Liver (tissue), 8 donors: ENCODE measurements at regions not wholly inside any gene's neighbourhood (a gene's known extent, or its start where the extent isn't known, plus 50 kb on each side); places are given as distances from the start of the nearest gene placed in this dataset.

ENCODE experiments used
- DNase-seq: peaks from one replicate; pipeline ENCODE4 v3.0.0-alpha.2; 2017; ENCODE audit warnings: low spot score
- H3K27ac ChIP-seq, 2 donors: one replicate each; pipeline ENCODE4 v1.7.0; 2013; ENCODE audit warnings: inconsistent platforms in 2 of 2, low read length in 2 of 2, control low read depth in 1 of 2, low read depth in 1 of 2, mild to moderate bottlenecking in 1 of 2
- H3K27me3 ChIP-seq, 4 donors: one replicate each; pipeline versions ENCODE4 v1.6.1 to v1.7.0; 2013; ENCODE audit warnings: low read length in 3 of 4, inconsistent platforms in 1 of 4, mild to moderate bottlenecking in 1 of 4, moderate library complexity in 1 of 4; ENCODE audit not compliant: control insufficient read depth in 4 of 4, insufficient read depth in 4 of 4
- H3K36me3 ChIP-seq, 4 donors: one replicate each; pipeline versions ENCODE4 v1.6.1 to v1.7.0; 2013; ENCODE audit warnings: low read length in 3 of 4, mild to moderate bottlenecking in 3 of 4, low read depth in 1 of 4, moderate library complexity in 1 of 4; ENCODE audit not compliant: control insufficient read depth in 4 of 4, insufficient read depth in 3 of 4
- H3K4me1 ChIP-seq, 4 donors: one replicate each; pipeline versions ENCODE4 v1.6.1 to v1.7.0; 2013; ENCODE audit warnings: low read length in 3 of 4, mild to moderate bottlenecking in 3 of 4, moderate library complexity in 1 of 4; ENCODE audit not compliant: control insufficient read depth in 4 of 4, insufficient read depth in 4 of 4
- H3K4me3 ChIP-seq, 3 donors: one replicate each; pipeline versions ENCODE4 v1.6.1 to v1.7.0; 2013; ENCODE audit warnings: low read length in 3 of 3, control low read depth in 1 of 3, low read depth in 1 of 3, mild to moderate bottlenecking in 1 of 3
- H3K9ac ChIP-seq, 2 donors: one replicate each; pipeline ENCODE4 v1.7.0; 2013; ENCODE audit warnings: low read length in 2 of 2, mild to moderate bottlenecking in 2 of 2, moderate library complexity in 2 of 2, control low read depth in 1 of 2, low read depth in 1 of 2
- H3K9me3 ChIP-seq, 4 donors: one replicate each; pipeline versions ENCODE4 v1.6.1 to v1.7.0; 2013; ENCODE audit warnings: low read length in 3 of 4; ENCODE audit not compliant: control insufficient read depth in 4 of 4
- ATF3 ChIP-seq: IDR thresholded peaks from 2 replicates; pipeline ENCODE4 v1.6.1; 2016; ENCODE audit warnings: antibody characterized with exemption
- CTCF ChIP-seq: fragments of 150-350 bp; IDR thresholded peaks from 2 replicates; pipeline ENCODE4 v1.5.1; 2017; ENCODE audit warnings: improper control_type of control experiment, low read depth, low read length; ENCODE audit not compliant: missing input control
- EGR1 ChIP-seq, 2 donors: IDR thresholded peaks; 2 replicates each; pipeline ENCODE4 v1.6.1; 2016 to 2018; ENCODE audit warnings: antibody characterized with exemption in 2 of 2, low read depth in 2 of 2
- FOXA1 ChIP-seq: IDR thresholded peaks from 2 replicates; pipeline ENCODE4 v1.6.1; 2016; ENCODE audit warnings: antibody characterized with exemption
- FOXA2 ChIP-seq: IDR thresholded peaks from 2 replicates; pipeline ENCODE4 v1.6.1; 2016; ENCODE audit warnings: antibody characterized with exemption
- GABPA ChIP-seq, 2 donors: IDR thresholded peaks in 1 of 2; conservative IDR thresholded peaks in 1 of 2; 2 replicates each; pipeline ENCODE4 v1.6.1; 2016; ENCODE audit warnings: antibody characterized with exemption in 2 of 2, mild to moderate bottlenecking in 1 of 2, moderate library complexity in 1 of 2
- HNF4G ChIP-seq: IDR thresholded peaks from 2 replicates; pipeline ENCODE4 v1.6.1; 2016; ENCODE audit warnings: antibody characterized with exemption
- JUND ChIP-seq, 2 donors: IDR thresholded peaks; 2 replicates each; pipeline ENCODE4 v1.6.1; 2016; ENCODE audit warnings: antibody characterized with exemption in 2 of 2
- NR2F2 ChIP-seq: IDR thresholded peaks from 2 replicates; pipeline ENCODE4 v1.6.1; 2016; ENCODE audit warnings: antibody characterized with exemption
- RAD21 ChIP-seq, 2 donors: IDR thresholded peaks; 2 replicates each; pipeline ENCODE4 v1.6.1; 2016; ENCODE audit warnings: antibody characterized with exemption in 2 of 2, mild to moderate bottlenecking in 2 of 2
- RXRA ChIP-seq, 2 donors: IDR thresholded peaks; 2 replicates each; pipeline ENCODE4 v1.6.1; 2017 to 2018; ENCODE audit warnings: antibody characterized with exemption in 2 of 2, mild to moderate bottlenecking in 1 of 2
- TAF1 ChIP-seq: conservative IDR thresholded peaks from 2 replicates; pipeline ENCODE4 v1.6.1; 2016; ENCODE audit warnings: antibody characterized with exemption, mild to moderate bottlenecking
- YY1 ChIP-seq: IDR thresholded peaks from 2 replicates; pipeline ENCODE4 v1.6.1; 2016; ENCODE audit warnings: antibody characterized with exemption, mild to moderate bottlenecking
- ZBTB33 ChIP-seq: IDR thresholded peaks from 2 replicates; pipeline ENCODE4 v1.6.1; 2016; ENCODE audit warnings: antibody characterized with exemption
- WGBS: extraction: QIAGEN DNeasy Blood & Tissue Kit; methylation state at CpG from one replicate; pipeline ENCODE4 v1.1.7; 2013; 5-methylcytosine and 5-hydroxymethylcytosine counted together
- donor health status: healthy.
- donor health status: healthy.
- donor health status: healthy.
- donor health status: healthy.
- donor health status: healthy.

GRCh38 chr16:72474501-72475123 is 302.7 kb upstream of the PMFBP1 start:
- 86% methylated on average over 2 of the region's 2 CpGs for WGBS
- H3K4me3 ChIP-seq: no peak overlapping the region
- no peak for DNase-seq
- H3K36me3 ChIP-seq: no peaks in the 10 kb centered on the region
- TF ChIP-seq ZBTB33 (no peak), EGR1 (IDR thresholded peaks at IDR 0.05; ENCODE audit: low read depth in 2 of 2) (no peak), JUND (IDR thresholded peaks at IDR 0.05) (no peak), FOXA1 (no peak), FOXA2 (no peak), HNF4G (no peak), GABPA (IDR thresholded peaks at IDR 0.05 in 1 of 2, conservative IDR thresholded peaks at IDR 0.05 in 1 of 2) (no peak), YY1 (no peak), NR2F2 (no peak), CTCF (no peak), TAF1 (no peak)
- H3K9me3 ChIP-seq: no peaks in the 10 kb centered on the region
- no peak overlapping the region for H3K27ac ChIP-seq
- H3K27me3 ChIP-seq: peaks cover 0 to 3% (median 0%) of the 10 kb centered on the region in 4 donors
- no peak overlapping the region for H3K9ac ChIP-seq
- H3K4me1 ChIP-seq: no peaks in the 10 kb centered on the region

GRCh38 chr16:72473631-72474030 is 301.7 kb upstream of the PMFBP1 start:
- no peak overlapping the region for H3K4me3 ChIP-seq
- H3K36me3 ChIP-seq: no peaks in the 10 kb centered on the region
- H3K9ac ChIP-seq: no peak overlapping the region
- no peak for DNase-seq
- 97% methylated on average over 1 of the region's 1 CpG for WGBS
- H3K9me3 ChIP-seq: no peaks in the 10 kb centered on the region
- no peak for TF ChIP-seq CTCF
- TF ChIP-seq ATF3: no peak
- no peak for TF ChIP-seq RXRA (IDR thresholded peaks at IDR 0.05)
- no peak for TF ChIP-seq HNF4G
- TF ChIP-seq YY1: no peak
- TF ChIP-seq RAD21 (IDR thresholded peaks at IDR 0.05): no peak
- TF ChIP-seq FOXA2: no peak
- no peak for TF ChIP-seq JUND (IDR thresholded peaks at IDR 0.05)
- H3K4me1 ChIP-seq: no peaks in the 10 kb centered on the region
- H3K27me3 ChIP-seq: peaks cover 0 to 3% (median 0%) of the 10 kb centered on the region in 4 donors
- H3K27ac ChIP-seq: no peak overlapping the region
